GM18870 (cell line): ENCODE measurements at regions not wholly inside any gene's neighbourhood (a gene's known extent, or its start where the extent isn't known, plus 50 kb on each side); places are given as distances from the start of the nearest gene placed in this dataset.

ENCODE experiments used
- ATAC-seq: cut with Tn5 transposase; IDR thresholded peaks from one replicate; pipeline ENCODE4 v1.9.1; 2021; ENCODE audit warnings: moderate library complexity; ENCODE audit not compliant: unreplicated experiment

DNA sequence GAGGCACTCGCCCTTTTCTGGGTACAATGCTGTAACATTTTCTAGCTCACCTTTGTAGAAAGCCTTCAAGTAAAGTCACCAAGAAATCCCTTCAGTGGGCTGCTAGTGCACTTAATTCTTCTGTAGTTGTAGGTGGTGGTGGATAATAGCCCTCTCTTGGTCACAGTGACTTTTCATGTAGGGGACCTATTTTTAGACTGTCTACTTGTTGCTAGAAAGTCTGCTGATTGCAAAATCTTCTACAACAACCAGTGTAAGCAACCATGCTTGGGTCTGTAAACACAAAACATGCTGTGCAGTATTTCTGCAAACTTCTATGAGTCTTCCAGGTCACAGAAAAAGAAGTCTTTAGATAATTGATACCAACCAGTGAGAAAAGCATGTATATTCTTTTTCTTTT is 55.6 kb downstream of the PBDC1 start:
- no peak for ATAC-seq

DNA sequence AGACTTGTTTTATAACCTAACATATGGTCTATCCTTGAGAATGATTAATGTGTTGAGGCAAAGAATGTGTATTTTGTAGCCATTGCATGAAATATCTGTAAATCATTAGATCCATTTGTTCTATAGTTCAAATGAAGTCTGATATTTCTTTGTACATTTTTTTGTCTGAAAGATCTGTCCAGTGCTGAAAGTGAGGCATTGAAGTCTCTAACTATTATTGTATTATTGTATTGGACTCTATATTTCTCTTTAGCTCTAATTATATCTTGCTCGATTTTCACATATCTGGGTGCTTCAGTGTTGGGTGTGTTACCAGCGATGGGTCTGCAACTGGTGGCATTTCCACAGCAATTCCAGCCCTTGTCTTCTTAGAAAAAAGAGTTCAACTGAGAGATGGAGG is 76.0 kb downstream of the PBDC1 start:
- no peak for ATAC-seq

DNA sequence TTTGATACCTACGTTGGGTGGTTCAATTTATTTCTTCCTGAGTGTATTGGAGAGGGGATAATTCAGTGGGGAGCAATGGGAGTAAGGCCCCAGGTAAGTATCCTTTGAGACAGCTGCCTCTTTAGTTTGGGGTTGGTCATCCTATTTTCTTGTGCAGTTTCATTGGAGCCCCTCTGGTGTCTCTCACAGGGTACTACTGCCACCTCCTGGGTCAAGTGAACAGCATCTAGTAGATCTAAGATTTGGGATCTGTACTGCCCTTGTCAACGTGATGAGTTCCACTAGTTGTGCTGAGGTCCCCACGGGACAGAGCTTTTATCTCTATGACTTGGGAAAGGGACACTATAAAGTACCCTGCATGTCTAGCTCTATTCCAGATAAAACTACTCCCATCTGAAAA is 80.6 kb downstream of the PBDC1 start:
- peak; percentile 90 for ATAC-seq

DNA sequence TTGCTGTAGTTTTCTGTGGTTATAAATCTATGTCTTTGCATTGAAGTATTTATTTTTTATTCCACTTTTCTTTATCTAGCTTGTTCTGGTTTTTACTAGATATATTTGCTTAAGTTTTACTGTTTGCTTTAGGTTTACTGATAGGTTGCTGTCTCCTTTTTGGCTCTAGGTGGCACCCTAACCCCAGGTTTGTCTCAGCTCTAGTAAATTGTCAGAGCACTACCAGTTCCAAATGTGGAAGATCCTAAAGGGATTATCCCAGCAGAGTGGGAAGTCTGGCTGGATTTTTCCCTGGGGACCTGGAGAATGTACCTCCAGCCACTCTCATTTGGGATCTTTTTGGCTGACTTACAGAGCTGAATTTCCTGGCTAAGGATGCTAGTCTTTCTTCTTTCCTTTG is 106.1 kb downstream of the PBDC1 start:
- peak; percentile 86 for ATAC-seq
